ENCODE measurements at regions not wholly inside any gene's neighbourhood (a gene's known extent, or its start where the extent isn't known, plus 50 kb on each side); places are given as distances from the start of the nearest gene placed in this dataset.

DNA sequence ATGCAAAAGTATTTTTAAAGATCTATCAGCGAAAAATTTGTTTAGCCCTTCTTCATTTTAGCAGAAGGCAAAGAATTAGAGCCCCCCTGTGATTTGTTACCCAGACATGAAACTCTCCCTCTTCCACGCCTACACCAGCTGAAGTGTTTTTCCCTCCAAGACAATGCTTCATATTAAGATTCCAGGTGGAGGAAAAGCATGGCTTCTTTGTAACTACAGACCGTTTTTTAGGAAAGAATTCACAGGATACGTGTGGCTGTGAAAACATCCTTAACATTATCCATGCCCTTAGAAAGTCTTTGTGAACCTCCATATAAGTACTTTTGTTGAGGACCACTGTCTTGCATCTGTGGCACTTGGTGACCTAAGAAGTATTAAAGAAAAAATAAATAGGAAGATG is 121.8 kb upstream of the MTAP start:
- TF ChIP-seq, protein P1, sequence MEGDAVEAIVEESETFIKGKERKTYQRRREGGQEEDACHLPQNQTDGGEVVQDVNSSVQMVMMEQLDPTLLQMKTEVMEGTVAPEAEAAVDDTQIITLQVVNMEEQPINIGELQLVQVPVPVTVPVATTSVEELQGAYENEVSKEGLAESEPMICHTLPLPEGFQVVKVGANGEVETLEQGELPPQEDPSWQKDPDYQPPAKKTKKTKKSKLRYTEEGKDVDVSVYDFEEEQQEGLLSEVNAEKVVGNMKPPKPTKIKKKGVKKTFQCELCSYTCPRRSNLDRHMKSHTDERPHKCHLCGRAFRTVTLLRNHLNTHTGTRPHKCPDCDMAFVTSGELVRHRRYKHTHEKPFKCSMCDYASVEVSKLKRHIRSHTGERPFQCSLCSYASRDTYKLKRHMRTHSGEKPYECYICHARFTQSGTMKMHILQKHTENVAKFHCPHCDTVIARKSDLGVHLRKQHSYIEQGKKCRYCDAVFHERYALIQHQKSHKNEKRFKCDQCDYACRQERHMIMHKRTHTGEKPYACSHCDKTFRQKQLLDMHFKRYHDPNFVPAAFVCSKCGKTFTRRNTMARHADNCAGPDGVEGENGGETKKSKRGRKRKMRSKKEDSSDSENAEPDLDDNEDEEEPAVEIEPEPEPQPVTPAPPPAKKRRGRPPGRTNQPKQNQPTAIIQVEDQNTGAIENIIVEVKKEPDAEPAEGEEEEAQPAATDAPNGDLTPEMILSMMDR (conservative IDR thresholded peaks at IDR 0.05), result no peak
- no peak for TF ChIP-seq ZFX (IDR thresholded peaks at IDR 0.05)
- H3K27ac ChIP-seq, result no peak overlapping the region

DNA sequence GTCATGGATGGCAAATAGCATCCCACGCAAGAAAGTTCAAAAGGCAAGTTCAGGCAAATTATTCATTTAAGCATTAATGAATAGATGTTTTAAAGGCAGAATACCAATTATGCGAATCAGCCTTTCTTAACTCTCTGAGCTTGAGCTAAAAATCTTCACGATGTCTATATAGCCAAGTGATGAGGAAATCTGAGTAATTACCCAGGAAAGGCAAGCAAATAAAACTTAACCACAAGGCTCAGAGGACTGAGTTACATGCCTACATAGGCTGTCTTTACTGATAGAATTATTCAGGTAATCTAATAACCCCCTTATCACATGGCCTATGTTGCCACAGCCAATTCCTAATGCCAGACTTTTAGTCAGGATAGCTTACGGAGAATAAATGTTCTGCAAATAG is 120.8 kb upstream of the MTAP start:
- H3K27ac ChIP-seq, result no peak overlapping the region
- TF ChIP-seq ZFX (IDR thresholded peaks at IDR 0.05), result no peak
- TF ChIP-seq, protein P1 (conservative IDR thresholded peaks at IDR 0.05), result no peak

DNA sequence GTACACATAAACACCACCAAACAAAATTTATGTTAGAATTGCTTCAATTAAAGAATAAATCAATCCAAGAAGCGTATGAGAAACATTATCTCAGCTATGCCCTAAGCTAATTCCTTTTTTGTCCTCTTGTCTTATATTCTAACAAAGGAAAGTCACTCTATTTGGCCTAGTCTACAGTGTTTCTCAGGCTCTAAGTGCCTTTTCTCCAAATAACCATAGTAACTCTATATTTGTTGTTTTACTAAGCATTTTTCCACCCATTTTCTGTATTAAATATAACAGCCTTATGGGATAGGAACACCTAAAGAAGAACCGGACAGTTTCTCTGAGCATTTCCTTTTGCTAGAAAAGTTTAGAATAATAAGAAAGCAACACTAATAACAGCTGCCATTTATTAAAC is 120.1 kb upstream of the MTAP start:
- no peak for TF ChIP-seq ZFX (IDR thresholded peaks at IDR 0.05)
- TF ChIP-seq, protein P1 (conservative IDR thresholded peaks at IDR 0.05), result no peak
- H3K27ac ChIP-seq, result no peak overlapping the region

DNA sequence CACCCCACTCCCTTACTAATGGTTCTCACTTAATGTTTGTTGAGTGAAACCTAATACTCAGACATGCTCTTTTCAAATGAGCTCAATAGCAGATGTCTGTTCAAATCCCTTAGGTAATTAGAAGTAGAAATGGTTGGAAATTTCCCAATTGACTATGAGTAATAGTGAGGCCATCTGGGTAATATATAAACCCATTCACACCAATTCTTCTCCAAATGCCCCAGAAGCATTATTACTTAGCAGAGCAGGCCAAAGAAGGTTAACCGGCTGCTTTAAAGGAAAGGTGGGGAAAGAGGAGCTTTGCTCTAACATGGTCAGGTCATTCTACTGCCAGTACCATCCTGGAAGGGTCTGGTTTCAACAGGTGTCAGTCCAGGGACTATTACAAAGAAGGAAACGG is 119.5 kb upstream of the MTAP start:
- H3K27ac ChIP-seq, result no peak overlapping the region

DNA sequence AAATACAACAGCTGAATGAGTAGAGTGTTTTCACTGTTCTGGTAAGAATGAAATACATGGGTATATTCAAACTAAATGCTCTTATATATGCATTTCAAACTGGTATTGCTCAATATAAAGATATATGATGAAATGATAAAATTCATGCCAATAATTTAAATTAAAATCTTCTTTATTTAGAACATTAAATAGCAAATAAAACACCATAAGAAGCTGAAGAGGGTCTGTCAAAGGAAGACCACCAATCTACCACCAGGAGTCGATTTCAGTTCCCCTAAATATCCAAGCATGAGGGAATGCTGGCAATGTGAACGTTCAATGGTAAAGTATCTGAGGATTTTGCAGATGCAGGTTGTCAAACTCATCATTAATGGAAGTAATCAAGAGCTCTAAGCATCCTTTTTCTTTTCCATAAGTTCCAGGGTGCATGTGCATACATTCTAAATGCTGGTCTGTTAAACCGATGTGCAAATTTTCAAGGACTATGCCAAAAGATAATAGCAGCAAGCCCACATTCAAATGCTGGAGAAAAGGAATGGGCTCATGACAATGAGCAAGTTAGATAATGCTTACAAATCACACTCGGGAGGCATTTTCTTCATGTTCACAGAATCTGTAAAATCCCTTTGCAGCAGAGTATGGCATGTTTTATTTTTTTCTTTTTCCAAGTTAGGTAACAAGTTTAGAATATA is 118.8 kb upstream of the MTAP start:
- TF ChIP-seq ZFX (IDR thresholded peaks at IDR 0.05), result no peak
- TF ChIP-seq, protein P1 (conservative IDR thresholded peaks at IDR 0.05), result no peak
- no peak overlapping the region for H3K27ac ChIP-seq

More for the DNA sequence above, 119.5 kb upstream of the MTAP start:
- no peak for TF ChIP-seq ZFX (IDR thresholded peaks at IDR 0.05)
- TF ChIP-seq, protein P1 (conservative IDR thresholded peaks at IDR 0.05), result no peak

DNA sequence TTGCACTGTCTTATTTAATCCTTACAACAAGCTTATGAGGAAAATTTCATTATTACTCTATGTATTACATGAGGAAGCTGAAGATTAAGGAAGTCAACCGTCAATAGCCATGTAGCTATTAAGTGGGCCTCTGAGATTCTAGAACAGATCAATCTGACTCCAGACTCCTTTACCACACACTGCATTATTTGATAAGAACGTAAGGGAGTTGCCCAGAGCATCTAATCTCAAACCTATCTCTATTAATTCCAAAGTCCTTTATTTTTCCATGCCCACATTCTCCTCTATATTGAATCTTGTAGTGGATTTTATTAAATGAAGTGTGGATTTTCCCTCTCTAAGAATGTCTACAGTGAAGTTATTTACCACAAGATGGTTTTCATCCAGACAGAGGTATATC is 118.2 kb upstream of the MTAP start:
- TF ChIP-seq, protein P1 (conservative IDR thresholded peaks at IDR 0.05), result no peak
- TF ChIP-seq ZFX (IDR thresholded peaks at IDR 0.05), result no peak

DNA sequence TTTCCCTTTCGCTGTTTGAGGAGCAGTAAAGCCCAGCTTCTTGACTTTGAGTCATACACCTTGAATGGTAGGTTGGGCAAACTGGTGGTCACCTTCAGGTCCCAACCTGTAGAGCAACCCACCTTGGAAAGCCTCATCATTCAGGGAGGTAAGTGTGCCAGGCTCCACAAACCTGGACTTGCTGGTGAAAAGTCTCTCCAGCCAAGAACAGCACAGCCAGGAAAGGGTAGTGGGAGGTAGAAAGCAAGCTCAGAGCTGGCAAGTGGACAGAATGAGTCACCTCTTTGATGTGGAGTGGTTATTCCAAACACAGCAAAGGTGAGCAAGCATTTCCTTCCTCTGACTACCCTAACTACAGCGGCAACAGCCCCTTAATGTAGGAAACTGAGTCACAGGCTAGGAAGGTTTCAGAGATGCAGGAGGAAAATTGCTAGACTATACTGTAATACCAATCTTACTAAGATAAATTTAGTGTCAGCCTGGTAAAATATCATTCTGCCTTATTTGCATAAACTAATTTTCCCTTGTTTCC is 117.5 kb upstream of the MTAP start:
- H3K27ac ChIP-seq, result no peak overlapping the region
- TF ChIP-seq, protein P1 (conservative IDR thresholded peaks at IDR 0.05), result no peak
- no peak for TF ChIP-seq ZFX (IDR thresholded peaks at IDR 0.05)

More for the DNA sequence above, 118.2 kb upstream of the MTAP start:
- H3K27ac ChIP-seq, result no peak overlapping the region
